ENCODE measurements at regions not wholly inside any gene's neighbourhood (a gene's known extent, or its start where the extent isn't known, plus 50 kb on each side); places are given as distances from the start of the nearest gene placed in this dataset.

GRCh38 chr4:183770906-183771305 is 111.8 kb downstream of the TRAPPC11 start:
- BruUV-seq (replicated peaks) = no TSS peak
- Histone ChIP-seq H3K9ac (ENCODE audit: low read length) (no peak overlapping the region), H3K27ac (ENCODE audit: low read length) (no peak overlapping the region), H3K27me3 (ENCODE audit: low read length) (no peaks in the 10 kb centered on the region), H3K4me2 (ENCODE audit: low read length) (no peak overlapping the region), H3K4me3 (ENCODE audit: low read length) (no peak overlapping the region), H3K36me3 (ENCODE audit: low read depth, low read length) (no peaks in the 10 kb centered on the region), H3K79me2 (ENCODE audit: low read length) (no peaks in the 10 kb centered on the region), H3K9me3 (ENCODE audit: low read length) (no peaks in the 10 kb centered on the region), H3K9me2 (replicated peaks; ENCODE audit: low read length) (no peaks in the 10 kb centered on the region), H3K4me1 (ENCODE audit: insufficient read depth, low read length) (no peaks in the 10 kb centered on the region), H3F3A (ENCODE audit: low read length, unreplicated experiment) (no peaks in the 10 kb centered on the region), H4K20me1 (ENCODE audit: low read length) (no peaks in the 10 kb centered on the region), H2AFZ (ENCODE audit: low read length) (no peak overlapping the region)
- no peak for DNase-seq
- POLR2A ChIA-PET (ENCODE audit: unreplicated experiment) = no interaction called here
- intact Hi-C loops (cut with micrococcal nuclease) = no loop called here
- no peak for ATAC-seq
- CTCF ChIA-PET = no interaction called here
- TF ChIP-seq CTCF (conservative IDR thresholded peaks at IDR 0.05; ENCODE audit: low read depth, low read length) (no peak), EZH2phosphoT487 (IDR thresholded peaks at IDR 0.05; ENCODE audit: borderline replicate concordance, low read length) (no peak), EZH2 (IDR thresholded peaks at IDR 0.05; ENCODE audit: low read length, unreplicated experiment) (no peak)

DNA sequence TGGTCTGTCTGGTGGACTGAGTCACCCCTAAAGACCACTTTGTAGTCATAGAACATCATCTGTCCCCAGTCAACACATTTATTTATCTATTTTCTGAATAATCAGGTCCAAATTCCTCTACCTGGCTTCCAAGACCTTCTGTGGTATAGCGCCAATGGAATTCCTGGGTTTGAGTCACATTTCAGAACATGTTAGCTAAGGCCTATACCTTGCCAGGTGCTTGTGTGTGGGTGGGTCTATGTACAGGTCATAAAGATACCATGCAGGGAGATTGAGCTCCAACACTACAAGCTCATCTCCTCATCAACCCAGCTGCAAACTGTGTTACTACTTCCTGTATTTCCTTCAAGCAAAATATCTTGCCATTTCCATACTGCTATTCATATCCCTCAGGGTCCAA is 113.3 kb downstream of the TRAPPC11 start:
- no peaks in the 10 kb centered on the region for H3K27me3 ChIP-seq (ENCODE audit: low read length)
- H3K4me2 ChIP-seq (ENCODE audit: low read length) = no peak overlapping the region
- no peak for ATAC-seq
- H4K20me1 ChIP-seq (ENCODE audit: low read length) = no peaks in the 10 kb centered on the region
- DNase-seq = no peak
- no peaks in the 10 kb centered on the region for H3K79me2 ChIP-seq (ENCODE audit: low read length)
- no peak overlapping the region for H3K9ac ChIP-seq (ENCODE audit: low read length)
- no peak overlapping the region for H3K27ac ChIP-seq (ENCODE audit: low read length)
- POLR2A ChIA-PET (ENCODE audit: unreplicated experiment) = no interaction called here
- no peaks in the 10 kb centered on the region for H3K36me3 ChIP-seq (ENCODE audit: low read depth, low read length)
- no peaks in the 10 kb centered on the region for H3K9me2 ChIP-seq (replicated peaks; ENCODE audit: low read length)
- no peaks in the 10 kb centered on the region for H3K9me3 ChIP-seq (ENCODE audit: low read length)
- intact Hi-C loops (cut with micrococcal nuclease) = no loop called here
- TF ChIP-seq CTCF (conservative IDR thresholded peaks at IDR 0.05; ENCODE audit: low read depth, low read length) (no peak), EZH2phosphoT487 (IDR thresholded peaks at IDR 0.05; ENCODE audit: borderline replicate concordance, low read length) (no peak), EZH2 (IDR thresholded peaks at IDR 0.05; ENCODE audit: low read length, unreplicated experiment) (no peak)
- no TSS peak for BruUV-seq (replicated peaks)
- CTCF ChIA-PET = no interaction called here
- no peak overlapping the region for H2AFZ ChIP-seq (ENCODE audit: low read length)
- H3F3A ChIP-seq (ENCODE audit: low read length, unreplicated experiment) = no peaks in the 10 kb centered on the region
- no peak overlapping the region for H3K4me3 ChIP-seq (ENCODE audit: low read length)
- no peaks in the 10 kb centered on the region for H3K4me1 ChIP-seq (ENCODE audit: insufficient read depth, low read length)

GRCh38 chr4:183773790-183774189 is 114.7 kb downstream of the TRAPPC11 start:
- POLR2A ChIA-PET (ENCODE audit: unreplicated experiment) = no interaction called here
- no peaks in the 10 kb centered on the region for H3F3A ChIP-seq (ENCODE audit: low read length, unreplicated experiment)
- intact Hi-C loops (cut with micrococcal nuclease) = no loop called here

More at GRCh38 chr4:183773790-183774189, 114.7 kb downstream of the TRAPPC11 start:
- DNase-seq = no peak
- no peak overlapping the region for H2AFZ ChIP-seq (ENCODE audit: low read length)
- H3K27ac ChIP-seq (ENCODE audit: low read length) = no peak overlapping the region
- no peak overlapping the region for H3K4me3 ChIP-seq (ENCODE audit: low read length)
- TF ChIP-seq CTCF (conservative IDR thresholded peaks at IDR 0.05; ENCODE audit: low read depth, low read length) (no peak), EZH2phosphoT487 (IDR thresholded peaks at IDR 0.05; ENCODE audit: borderline replicate concordance, low read length) (no peak), EZH2 (IDR thresholded peaks at IDR 0.05; ENCODE audit: low read length, unreplicated experiment) (no peak)
- no peaks in the 10 kb centered on the region for H3K9me3 ChIP-seq (ENCODE audit: low read length)
- H3K27me3 ChIP-seq (ENCODE audit: low read length) = no peaks in the 10 kb centered on the region
- H3K4me1 ChIP-seq (ENCODE audit: insufficient read depth, low read length) = no peaks in the 10 kb centered on the region
- no peak for ATAC-seq
- no peak overlapping the region for H3K4me2 ChIP-seq (ENCODE audit: low read length)
- no peaks in the 10 kb centered on the region for H3K9me2 ChIP-seq (replicated peaks; ENCODE audit: low read length)
- H4K20me1 ChIP-seq (ENCODE audit: low read length) = no peaks in the 10 kb centered on the region
- CTCF ChIA-PET = no interaction called here
- BruUV-seq (replicated peaks) = no TSS peak
- H3K79me2 ChIP-seq (ENCODE audit: low read length) = no peaks in the 10 kb centered on the region
- H3K36me3 ChIP-seq (ENCODE audit: low read depth, low read length) = no peaks in the 10 kb centered on the region
- no peak overlapping the region for H3K9ac ChIP-seq (ENCODE audit: low read length)
